ENCODE measurements at regions not wholly inside any gene's neighbourhood (a gene's known extent, or its start where the extent isn't known, plus 50 kb on each side); places are given as distances from the start of the nearest gene placed in this dataset.
A peak's percentile ranks its signal among the peaks of the same experiment; 100 is the strongest.

DNA sequence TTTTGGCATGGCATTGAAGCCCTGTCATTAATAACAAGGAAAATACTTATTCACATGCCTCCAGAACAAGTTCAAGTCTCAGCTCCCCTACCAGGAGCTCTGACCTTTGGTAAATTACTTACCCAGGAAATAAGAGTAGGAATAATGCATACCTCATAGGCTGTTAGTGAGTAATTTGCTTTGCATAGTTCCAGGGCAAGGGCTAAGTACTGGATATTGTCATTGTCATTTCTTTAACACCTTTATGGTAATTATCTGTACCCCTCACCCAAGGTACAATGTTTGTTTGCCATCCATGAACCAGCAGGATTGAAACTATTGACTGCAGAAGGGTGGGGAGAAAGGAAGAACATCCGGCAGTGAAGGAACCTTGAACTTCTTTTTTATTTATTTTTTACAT, 148.5 kb downstream of the SOX2 start:
- DNase-seq, result no peak

DNA sequence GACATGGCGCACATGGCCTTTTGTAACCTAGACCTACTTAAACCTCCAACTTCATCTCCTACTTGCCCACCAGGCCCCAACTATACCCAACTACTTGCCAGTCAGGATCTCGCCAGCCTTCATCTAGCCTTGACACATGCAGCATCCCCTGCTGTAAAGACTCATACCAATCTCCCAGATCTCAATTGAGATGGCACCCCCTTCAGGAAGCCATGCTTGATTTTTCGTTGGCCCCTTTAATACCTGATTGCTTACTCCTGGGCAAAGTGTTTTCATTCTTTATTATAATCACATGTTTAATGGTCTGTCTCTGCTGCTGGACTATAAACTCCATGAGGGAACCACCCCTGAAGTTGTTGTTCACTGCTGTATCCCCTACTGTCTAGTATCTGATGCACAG, 150.8 kb downstream of the SOX2 start:
- DNase-seq, result no peak

- DNase-seq, result no peak
These were observed 156.9 kb downstream of the SOX2 start for GRCh38 chr3:181868576-181869082.

DNA sequence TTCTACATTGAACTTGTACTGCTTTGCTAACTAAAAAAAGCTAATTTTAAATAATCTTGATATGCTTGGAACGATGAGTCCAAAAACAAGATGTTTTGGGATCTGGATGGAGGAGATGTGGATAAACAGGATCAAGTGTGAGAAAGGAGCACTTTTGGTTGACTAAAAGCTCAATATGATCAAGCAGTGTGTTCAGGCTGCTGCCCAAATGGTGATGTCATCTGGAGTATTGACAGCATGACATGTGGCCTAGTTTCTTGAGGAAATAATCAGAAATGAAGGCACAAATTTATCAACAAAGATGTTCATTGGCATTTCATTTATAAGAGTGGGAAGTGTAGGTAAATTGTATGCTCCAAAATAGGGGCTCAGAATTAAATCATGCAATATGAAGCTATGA, 161.2 kb downstream of the SOX2 start:
- no peak for DNase-seq

DNA sequence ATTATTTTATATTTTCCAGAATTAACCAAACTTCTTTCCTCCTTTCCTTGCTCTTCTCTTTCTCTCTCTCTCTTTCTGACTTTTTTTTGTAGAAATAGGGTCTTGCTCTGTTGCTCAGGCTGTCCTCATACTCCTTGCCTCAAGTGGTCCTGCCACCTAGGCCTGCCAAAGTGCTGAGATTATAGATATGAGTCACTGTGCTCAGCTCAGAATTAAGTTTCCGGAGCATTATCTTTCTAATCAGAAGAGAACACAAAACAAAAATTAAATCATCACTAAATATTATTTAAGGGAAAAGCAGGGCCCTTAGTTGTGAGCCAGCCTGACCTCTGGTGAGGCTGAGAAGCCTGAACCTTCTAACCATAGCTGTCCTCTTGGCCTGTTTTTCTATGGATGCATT, 168.2 kb downstream of the SOX2 start:
- no peak for DNase-seq

- DNase-seq, result peak; percentile 53
These were observed 168.6 kb downstream of the SOX2 start for GRCh38 chr3:181880331-181880730.

GRCh38 chr3:181881749-181882148, 170.0 kb downstream of the SOX2 start:
- no peak for DNase-seq

DNA sequence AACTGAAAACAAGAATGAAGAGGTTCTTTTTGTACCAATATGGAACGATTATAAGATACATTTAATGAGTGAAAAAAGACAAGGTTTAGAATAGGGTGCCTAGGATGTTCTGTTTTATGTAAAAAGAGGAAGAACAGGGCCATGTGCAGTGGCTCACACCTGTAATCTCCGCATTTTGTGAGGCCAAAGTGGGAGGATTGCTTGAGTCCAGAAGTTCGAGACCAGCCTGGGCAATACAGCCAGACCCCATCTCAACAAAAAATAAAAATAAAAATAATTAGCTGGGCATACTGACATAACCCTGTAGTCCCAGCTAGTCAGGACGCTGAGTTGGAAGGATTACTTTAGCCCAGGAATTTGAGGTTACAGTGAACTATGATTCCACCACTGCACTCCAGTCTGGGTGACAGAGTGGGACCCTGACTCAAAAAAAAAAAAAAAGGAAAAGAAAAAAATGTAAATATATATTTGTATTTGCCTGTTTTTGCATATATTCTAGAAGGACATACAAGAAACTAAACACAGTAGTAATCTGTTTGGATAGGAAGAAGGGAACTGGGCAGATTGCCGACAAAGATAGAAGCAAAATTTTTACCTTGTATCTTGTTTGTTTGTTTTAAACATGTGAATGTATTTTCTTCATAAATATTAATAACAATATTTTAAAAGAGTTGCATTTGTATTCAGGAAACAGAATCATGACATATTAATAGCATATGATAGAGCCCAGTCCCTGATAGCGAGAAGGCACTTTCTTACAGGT, 174.3 kb downstream of the SOX2 start:
- no peak for DNase-seq

GRCh38 chr3:181886676-181887075, 175.0 kb downstream of the SOX2 start:
- DNase-seq, result no peak

GRCh38 chr3:181887685-181888084, 176.0 kb downstream of the SOX2 start:
- DNase-seq, result no peak

DNA sequence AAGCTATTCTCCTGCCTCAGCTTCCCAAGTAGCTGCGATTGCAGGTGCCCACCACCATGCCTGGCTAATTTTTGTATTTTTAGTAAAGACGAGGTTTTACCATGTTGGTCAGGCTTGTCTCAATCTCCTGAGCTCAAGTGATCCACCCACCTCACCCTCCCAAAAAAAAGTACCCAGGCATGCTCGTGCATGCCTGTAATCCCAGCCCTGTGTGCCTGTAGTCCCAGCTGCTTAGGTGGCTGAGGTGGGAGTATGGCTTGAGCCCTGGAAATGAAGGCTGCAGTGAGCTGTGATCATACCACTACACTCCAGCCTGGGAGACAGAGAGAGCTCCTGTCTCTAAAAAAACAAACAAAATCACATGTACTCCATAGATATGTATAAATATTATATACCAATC, 176.5 kb downstream of the SOX2 start:
- DNase-seq, result no peak

DNA sequence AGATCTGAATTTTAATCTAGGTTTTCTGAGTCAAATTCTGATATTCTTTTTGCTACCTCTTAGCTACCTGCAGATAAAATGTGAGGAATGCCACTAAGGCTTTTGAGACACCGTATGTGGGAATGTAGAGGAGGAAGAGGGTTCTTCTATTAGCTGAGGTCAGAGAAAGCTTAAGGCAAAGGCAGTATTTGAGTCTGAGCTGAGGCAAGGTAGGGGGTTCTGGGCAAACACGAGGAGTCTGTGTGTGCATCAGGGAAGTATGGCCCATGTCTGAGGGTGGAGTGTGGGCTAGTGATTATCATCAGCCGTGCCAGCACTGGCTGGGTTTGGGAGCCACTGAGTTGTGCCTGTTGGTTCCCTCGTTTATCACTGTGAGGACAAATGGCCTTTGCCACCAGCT, 181.1 kb downstream of the SOX2 start:
- DNase-seq, result no peak

DNA sequence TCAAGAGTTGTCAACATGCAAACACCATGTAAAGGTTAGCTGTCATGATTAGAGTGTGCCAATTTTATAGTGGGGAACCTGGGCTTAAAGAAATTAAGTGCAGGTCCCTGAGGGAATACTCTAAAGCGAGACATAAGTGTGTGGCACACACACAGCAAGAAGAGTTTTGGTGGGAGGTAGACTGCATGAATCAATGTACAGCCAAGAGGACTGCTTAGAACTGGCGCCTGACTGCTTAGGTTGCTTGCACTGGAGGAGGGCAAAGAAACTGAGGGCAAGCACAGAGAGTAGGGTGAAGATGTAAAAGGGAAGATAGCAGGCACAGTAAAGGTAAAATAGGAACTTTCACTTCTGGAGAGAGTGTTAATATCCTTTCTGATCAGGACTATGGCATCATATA, 184.9 kb downstream of the SOX2 start:
- peak; percentile 32 for DNase-seq

DNA sequence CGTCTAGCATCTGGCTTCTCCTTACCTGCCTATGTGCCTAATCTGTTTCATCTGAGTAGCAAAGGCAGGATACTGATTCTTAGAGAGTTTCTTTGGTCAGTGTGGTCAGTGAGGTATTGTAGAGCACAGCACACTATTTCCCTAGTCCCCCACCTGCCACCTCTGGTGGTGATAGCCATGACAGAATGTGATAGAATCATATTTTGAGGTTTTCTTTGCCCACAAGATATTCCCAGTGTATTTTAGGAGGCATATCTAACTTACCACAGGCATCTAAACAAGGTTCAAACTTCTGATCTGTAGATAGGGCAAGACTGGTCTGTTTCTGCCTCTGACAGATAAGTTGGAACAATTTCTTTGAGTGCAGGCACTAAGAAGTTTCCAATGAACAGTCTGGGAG, 188.0 kb downstream of the SOX2 start:
- no peak for DNase-seq

DNA sequence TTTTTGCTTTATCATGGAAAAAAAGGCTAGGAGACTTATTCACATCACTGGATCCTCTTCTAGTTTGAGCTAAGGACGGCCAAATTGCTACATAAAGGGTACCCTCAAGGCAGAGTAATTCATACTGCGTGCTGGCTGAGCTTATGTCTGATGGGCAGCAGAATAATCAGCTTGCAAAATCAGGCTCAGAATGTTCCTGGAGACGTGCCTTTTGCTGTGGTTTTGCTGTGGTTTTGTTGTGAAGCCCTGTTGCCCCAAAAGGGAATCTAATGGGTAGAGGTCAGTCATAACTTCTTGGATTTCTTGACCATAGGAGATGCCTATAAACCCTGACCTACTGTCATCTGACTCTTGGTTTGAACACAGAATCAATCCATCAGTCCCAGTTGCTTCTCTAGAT, 189.9 kb downstream of the SOX2 start:
- DNase-seq, result no peak

GRCh38 chr3:181906338-181906737, 194.6 kb downstream of the SOX2 start:
- no peak for DNase-seq

DNA sequence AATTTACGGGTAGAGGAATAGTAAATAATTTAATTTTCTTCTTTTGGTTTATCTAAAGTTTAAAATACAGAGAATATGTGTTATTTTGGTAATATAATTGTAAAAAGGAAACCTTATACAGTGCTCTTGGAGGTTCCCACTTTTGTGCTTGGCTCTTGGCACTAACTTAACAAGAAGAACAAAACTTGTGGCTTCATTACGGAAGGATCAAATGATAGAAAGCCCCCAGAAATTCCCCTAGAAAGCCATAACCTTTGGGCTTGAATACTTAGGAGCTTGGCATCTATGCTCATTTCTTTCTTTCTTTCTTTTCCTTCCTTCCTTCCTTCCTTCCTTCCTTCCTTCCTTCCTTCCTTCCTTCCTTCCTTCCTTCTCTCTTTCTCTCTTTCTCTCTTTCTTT, 197.5 kb downstream of the SOX2 start:
- DNase-seq, result no peak

DNA sequence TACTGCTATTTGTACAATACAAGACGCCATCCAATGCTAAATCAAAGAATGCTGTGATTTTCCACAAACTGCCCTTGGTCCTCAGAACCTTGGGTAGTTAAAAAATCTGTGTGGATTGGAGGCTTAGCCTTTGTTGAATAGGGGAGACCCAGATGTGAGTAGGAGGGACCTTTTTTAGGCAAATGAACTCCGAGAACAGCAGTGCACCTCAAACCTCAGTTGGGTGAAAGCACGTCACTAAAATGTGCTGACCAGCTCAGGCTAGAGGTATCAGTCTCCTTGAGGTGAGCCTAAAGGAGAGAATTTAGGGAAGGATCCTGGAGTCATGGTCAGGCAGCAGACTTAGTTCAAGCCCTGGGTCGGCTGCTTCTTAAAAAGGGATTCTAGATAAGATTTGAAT, 200.7 kb downstream of the SOX2 start:
- DNase-seq, result no peak

DNA sequence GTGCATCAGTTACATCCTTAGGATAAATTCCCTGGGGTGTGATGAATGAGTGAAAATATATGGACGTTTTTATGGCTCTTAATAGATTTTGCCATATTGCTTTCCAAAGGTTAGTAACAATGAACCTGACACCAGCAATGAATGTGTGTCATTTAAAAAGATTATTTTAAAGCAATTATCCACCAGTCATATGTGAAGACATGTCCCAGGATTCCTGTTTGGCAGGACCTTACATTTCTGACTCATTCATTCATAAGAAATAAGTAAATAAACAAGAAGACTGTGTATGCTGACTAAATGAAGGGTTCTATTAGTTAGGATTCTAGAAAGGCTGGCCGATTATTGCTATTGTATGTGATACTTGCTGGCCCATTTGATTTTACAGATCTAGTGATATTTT, 201.5 kb downstream of the SOX2 start:
- no peak for DNase-seq

DNA sequence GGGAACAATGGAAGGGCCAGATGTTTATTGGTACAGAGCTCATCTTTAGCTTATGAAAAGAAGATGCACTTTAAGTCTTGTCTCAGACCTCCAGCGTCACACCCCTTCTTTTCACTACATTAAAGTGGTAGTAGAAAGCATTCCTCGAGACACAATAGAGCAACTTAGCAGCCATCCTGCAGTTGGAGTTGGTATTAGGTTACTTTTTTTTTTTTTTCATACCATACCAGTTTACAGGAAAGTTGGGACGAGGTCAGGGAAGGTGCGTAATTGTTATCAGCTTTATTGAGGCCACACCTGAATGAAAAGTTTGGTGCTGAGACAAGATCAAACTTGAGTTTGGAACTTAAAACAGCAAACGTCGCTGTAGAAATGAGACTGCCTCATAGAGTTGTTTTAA, 203.8 kb downstream of the SOX2 start:
- DNase-seq, result no peak

GRCh38 chr3:181916013-181916412, 204.3 kb downstream of the SOX2 start:
- no peak for DNase-seq

DNA sequence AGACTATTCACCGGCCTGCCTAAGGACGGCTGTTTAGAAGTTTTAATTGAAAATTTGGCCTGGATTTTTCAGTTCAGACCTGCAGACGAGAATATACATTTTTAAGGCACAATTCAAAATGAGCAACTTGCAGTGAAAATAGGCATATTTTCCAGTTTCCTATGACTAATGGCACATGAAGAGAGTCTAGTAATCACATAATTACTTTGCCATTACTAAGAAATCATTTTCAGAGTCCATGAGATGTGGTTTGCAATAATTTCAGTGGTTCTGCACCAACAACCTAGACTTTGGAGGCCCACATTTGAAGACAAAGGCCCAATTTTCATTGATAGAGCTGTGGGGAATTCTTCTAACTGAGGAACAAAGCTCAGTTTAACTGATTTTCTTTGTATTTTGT, 205.3 kb downstream of the SOX2 start:
- no peak for DNase-seq

DNA sequence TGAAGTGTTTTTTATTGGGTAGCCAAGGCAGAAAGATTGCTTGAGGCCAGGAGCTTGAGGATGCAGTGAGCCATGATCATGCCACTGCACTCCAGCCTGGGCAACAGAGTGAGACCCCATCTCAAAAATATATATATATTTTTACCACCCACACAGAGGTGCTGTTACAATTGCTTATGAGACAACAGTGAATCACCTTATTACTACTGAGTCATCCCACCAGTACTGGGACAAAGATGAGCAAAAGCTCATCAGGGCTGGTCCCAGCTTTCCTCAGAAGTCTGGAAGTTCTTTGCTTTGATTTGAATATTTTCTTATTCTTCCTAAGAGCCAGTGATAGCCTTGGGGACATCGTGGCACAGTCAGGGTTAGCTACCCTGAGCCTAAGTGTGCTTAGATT, 207.7 kb downstream of the SOX2 start:
- no peak for DNase-seq

DNA sequence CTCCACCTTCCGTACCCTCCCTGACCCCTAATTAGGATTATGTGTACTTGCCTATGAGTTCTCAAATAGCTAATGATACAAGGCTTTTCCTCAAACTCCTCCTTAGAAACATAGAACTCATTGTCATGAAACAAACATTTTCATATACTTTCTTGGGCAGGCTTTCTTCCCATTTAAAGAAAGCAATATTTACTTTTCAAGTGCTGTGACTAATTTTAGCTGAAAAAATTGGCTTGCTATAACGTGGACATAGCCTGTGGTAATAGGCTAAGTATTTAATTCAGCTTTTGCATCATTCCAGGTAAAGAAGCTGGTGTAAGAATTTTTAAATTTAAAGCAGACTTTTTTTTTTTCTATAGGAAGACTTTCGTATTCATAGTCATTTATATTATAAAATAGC, 208.7 kb downstream of the SOX2 start:
- no peak for DNase-seq

- DNase-seq, result no peak
These were observed 209.5 kb downstream of the SOX2 start for GRCh38 chr3:181921220-181921619.

Measured in DMS79 treated with DMSO at 0.1 percent for 48 hours (cell line).